ENCODE measurements at regions not wholly inside any gene's neighbourhood (a gene's known extent, or its start where the extent isn't known, plus 50 kb on each side); places are given as distances from the start of the nearest gene placed in this dataset.

GRCh38 chr12:67514502-67514901 lies 134.0 kb upstream of the DYRK2 start:
- Histone ChIP-seq H3K36me3 (ENCODE audit: control insufficient read depth, insufficient read depth, low read length) (no peaks in the 10 kb centered on the region), H3K27ac (ENCODE audit: low read length) (no peak overlapping the region), H3K4me1 (ENCODE audit: control insufficient read depth, insufficient read depth, low read length) (peaks cover 15% of the 10 kb centered on the region), H3K9me3 (replicated peaks; ENCODE audit: control insufficient read depth, low read depth, low read length) (no peaks in the 10 kb centered on the region), H3K4me3 (ENCODE audit: low read length) (no peak overlapping the region), H3K27me3 (ENCODE audit: control insufficient read depth, insufficient read depth, low read length) (no peaks in the 10 kb centered on the region)
- no peak for DNase-seq
- WGBS (ENCODE audit: insufficient coverage) = 76% methylated on average over 2 of the region's 3 CpGs

GRCh38 chr12:67515679-67516340 lies 132.7 kb upstream of the DYRK2 start:
- Histone ChIP-seq H3K9me3 (replicated peaks; ENCODE audit: control insufficient read depth, low read depth, low read length) (no peaks in the 10 kb centered on the region), H3K27ac (ENCODE audit: low read length) (no peak overlapping the region), H3K36me3 (ENCODE audit: control insufficient read depth, insufficient read depth, low read length) (no peaks in the 10 kb centered on the region), H3K4me3 (ENCODE audit: low read length) (no peak overlapping the region), H3K27me3 (ENCODE audit: control insufficient read depth, insufficient read depth, low read length) (no peaks in the 10 kb centered on the region), H3K4me1 (ENCODE audit: control insufficient read depth, insufficient read depth, low read length) (peaks cover 15% of the 10 kb centered on the region)
- 46% methylated on average over 6 of the region's 10 CpGs for WGBS (ENCODE audit: insufficient coverage)
- peak; percentile 21 for DNase-seq

GRCh38 chr12:67517181-67517887 lies 131.2 kb upstream of the DYRK2 start:
- Histone ChIP-seq H3K27ac (ENCODE audit: low read length) (no peak overlapping the region), H3K27me3 (ENCODE audit: control insufficient read depth, insufficient read depth, low read length) (no peaks in the 10 kb centered on the region), H3K4me1 (ENCODE audit: control insufficient read depth, insufficient read depth, low read length) (peaks cover 15% of the 10 kb centered on the region), H3K9me3 (replicated peaks; ENCODE audit: control insufficient read depth, low read depth, low read length) (no peaks in the 10 kb centered on the region), H3K4me3 (ENCODE audit: low read length) (no peak overlapping the region), H3K36me3 (ENCODE audit: control insufficient read depth, insufficient read depth, low read length) (no peaks in the 10 kb centered on the region)
- peak; percentile 33 for DNase-seq
- WGBS (ENCODE audit: insufficient coverage) = 44% methylated on average over 6 of the region's 16 CpGs

GRCh38 chr12:67519484-67520433 lies 128.8 kb upstream of the DYRK2 start:
- no peak for DNase-seq
- Histone ChIP-seq H3K27ac (ENCODE audit: low read length) (no peak overlapping the region), H3K27me3 (ENCODE audit: control insufficient read depth, insufficient read depth, low read length) (no peaks in the 10 kb centered on the region), H3K4me3 (ENCODE audit: low read length) (no peak overlapping the region), H3K36me3 (ENCODE audit: control insufficient read depth, insufficient read depth, low read length) (no peaks in the 10 kb centered on the region), H3K9me3 (replicated peaks; ENCODE audit: control insufficient read depth, low read depth, low read length) (no peaks in the 10 kb centered on the region), H3K4me1 (ENCODE audit: control insufficient read depth, insufficient read depth, low read length) (peaks cover 15% of the 10 kb centered on the region)
- 78% methylated on average over 5 of the region's 7 CpGs for WGBS (ENCODE audit: insufficient coverage)

GRCh38 chr12:67520606-67521005 lies 127.9 kb upstream of the DYRK2 start:
- Histone ChIP-seq H3K4me1 (ENCODE audit: control insufficient read depth, insufficient read depth, low read length) (peaks cover 10% of the 10 kb centered on the region), H3K27ac (ENCODE audit: low read length) (no peak overlapping the region), H3K36me3 (ENCODE audit: control insufficient read depth, insufficient read depth, low read length) (no peaks in the 10 kb centered on the region), H3K27me3 (ENCODE audit: control insufficient read depth, insufficient read depth, low read length) (no peaks in the 10 kb centered on the region), H3K9me3 (replicated peaks; ENCODE audit: control insufficient read depth, low read depth, low read length) (no peaks in the 10 kb centered on the region), H3K4me3 (ENCODE audit: low read length) (no peak overlapping the region)
- WGBS (ENCODE audit: insufficient coverage) = 67% methylated on average over 3 of the region's 3 CpGs
- no peak for DNase-seq

- no peak overlapping the region for H3K4me3 ChIP-seq (ENCODE audit: low read length)
- 80% methylated on average over 4 of the region's 5 CpGs for WGBS (ENCODE audit: insufficient coverage)
- no peak overlapping the region for H3K27ac ChIP-seq (ENCODE audit: low read length)
- no peak for DNase-seq
- no peaks in the 10 kb centered on the region for H3K36me3 ChIP-seq (ENCODE audit: control insufficient read depth, insufficient read depth, low read length)
- no peaks in the 10 kb centered on the region for H3K27me3 ChIP-seq (ENCODE audit: control insufficient read depth, insufficient read depth, low read length)
- peaks cover 3% of the 10 kb centered on the region for H3K4me1 ChIP-seq (ENCODE audit: control insufficient read depth, insufficient read depth, low read length)
- no peaks in the 10 kb centered on the region for H3K9me3 ChIP-seq (replicated peaks; ENCODE audit: control insufficient read depth, low read depth, low read length)
These were observed 126.3 kb upstream of the DYRK2 start for GRCh38 chr12:67522222-67522621.

GRCh38 chr12:67523538-67523937 lies 125.0 kb upstream of the DYRK2 start:
- H3K27ac ChIP-seq (ENCODE audit: low read length) = no peak overlapping the region
- no peaks in the 10 kb centered on the region for H3K36me3 ChIP-seq (ENCODE audit: control insufficient read depth, insufficient read depth, low read length)
- no peaks in the 10 kb centered on the region for H3K9me3 ChIP-seq (replicated peaks; ENCODE audit: control insufficient read depth, low read depth, low read length)
- no peaks in the 10 kb centered on the region for H3K4me1 ChIP-seq (ENCODE audit: control insufficient read depth, insufficient read depth, low read length)
- H3K4me3 ChIP-seq (ENCODE audit: low read length) = no peak overlapping the region
- no peaks in the 10 kb centered on the region for H3K27me3 ChIP-seq (ENCODE audit: control insufficient read depth, insufficient read depth, low read length)
- WGBS (ENCODE audit: insufficient coverage) = 80% methylated on average over 1 of the region's 6 CpGs
- no peak for DNase-seq

- H3K27me3 ChIP-seq (ENCODE audit: control insufficient read depth, insufficient read depth, low read length) = no peaks in the 10 kb centered on the region
- no peak overlapping the region for H3K27ac ChIP-seq (ENCODE audit: low read length)
- H3K4me1 ChIP-seq (ENCODE audit: control insufficient read depth, insufficient read depth, low read length) = no peaks in the 10 kb centered on the region
These were observed 123.5 kb upstream of the DYRK2 start for GRCh38 chr12:67524861-67525616.

GRCh38 chr12:67525617-67525884 lies 123.0 kb upstream of the DYRK2 start:
- WGBS (ENCODE audit: insufficient coverage) = no CpG with 5 or more reads among the region's 1 CpG
- no peak for DNase-seq
- no peaks in the 10 kb centered on the region for H3K4me1 ChIP-seq (ENCODE audit: control insufficient read depth, insufficient read depth, low read length)

More at GRCh38 chr12:67524861-67525616, 123.5 kb upstream of the DYRK2 start:
- Histone ChIP-seq H3K36me3 (ENCODE audit: control insufficient read depth, insufficient read depth, low read length) (no peaks in the 10 kb centered on the region), H3K4me3 (ENCODE audit: low read length) (no peak overlapping the region), H3K9me3 (replicated peaks; ENCODE audit: control insufficient read depth, low read depth, low read length) (no peaks in the 10 kb centered on the region)
- DNase-seq = no peak
- WGBS (ENCODE audit: insufficient coverage) = 58% methylated on average over 5 of the region's 11 CpGs

GRCh38 chr12:67526129-67526528 lies 122.4 kb upstream of the DYRK2 start:
- Histone ChIP-seq H3K4me1 (ENCODE audit: control insufficient read depth, insufficient read depth, low read length) (no peaks in the 10 kb centered on the region), H3K27me3 (ENCODE audit: control insufficient read depth, insufficient read depth, low read length) (no peaks in the 10 kb centered on the region), H3K9me3 (replicated peaks; ENCODE audit: control insufficient read depth, low read depth, low read length) (no peaks in the 10 kb centered on the region), H3K36me3 (ENCODE audit: control insufficient read depth, insufficient read depth, low read length) (no peaks in the 10 kb centered on the region), H3K27ac (ENCODE audit: low read length) (no peak overlapping the region), H3K4me3 (ENCODE audit: low read length) (no peak overlapping the region)
- DNase-seq = no peak

More at GRCh38 chr12:67525617-67525884, 123.0 kb upstream of the DYRK2 start:
- Histone ChIP-seq H3K27me3 (ENCODE audit: control insufficient read depth, insufficient read depth, low read length) (no peaks in the 10 kb centered on the region), H3K9me3 (replicated peaks; ENCODE audit: control insufficient read depth, low read depth, low read length) (no peaks in the 10 kb centered on the region), H3K4me3 (ENCODE audit: low read length) (no peak overlapping the region), H3K27ac (ENCODE audit: low read length) (no peak overlapping the region), H3K36me3 (ENCODE audit: control insufficient read depth, insufficient read depth, low read length) (no peaks in the 10 kb centered on the region)

All from muscle of leg (tissue), 3 donors.